ENCODE measurements at regions not wholly inside any gene's neighbourhood (a gene's known extent, or its start where the extent isn't known, plus 50 kb on each side); places are given as distances from the start of the nearest gene placed in this dataset.

- TF ChIP-seq CTCF (IDR thresholded peaks at IDR 0.05) (no peak), POLR2AphosphoS5 (IDR thresholded peaks at IDR 0.05) (no peak), POLR2A (IDR thresholded peaks at IDR 0.05) (no peak), EP300 (IDR thresholded peaks at IDR 0.05) (no peak)
Observed at GRCh38 chr10:78286186-78286585, 252.5 kb downstream of the RPS24 start.

Data from suprapubic skin (tissue), 4 donors.